ENCODE measurements at regions not wholly inside any gene's neighbourhood (a gene's known extent, or its start where the extent isn't known, plus 50 kb on each side); places are given as distances from the start of the nearest gene placed in this dataset.

DNA sequence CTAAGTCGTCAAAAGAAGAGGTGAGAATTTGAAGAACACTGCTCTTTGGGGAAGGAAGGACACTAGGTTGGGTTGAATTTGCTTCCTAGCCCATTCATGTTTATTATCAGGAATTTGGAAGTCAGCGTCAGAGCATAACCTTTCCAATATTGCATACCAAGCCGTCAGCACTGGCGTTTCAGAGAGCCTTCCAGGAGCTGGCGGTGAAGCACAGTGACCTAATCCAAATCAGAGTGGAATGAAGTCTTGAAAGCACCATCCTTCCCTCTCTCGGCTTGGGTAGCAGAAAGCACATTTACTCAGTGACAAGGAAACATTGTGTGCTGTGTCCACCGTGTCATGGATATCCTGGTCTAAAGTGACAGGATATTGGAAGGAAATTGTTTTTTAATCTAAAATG, 240.3 kb upstream of the PELI2 start:
- no peaks in the 10 kb centered on the region for H3K36me3 Mint-ChIP-seq (ENCODE audit: low read depth, unreplicated experiment)
- peaks cover 4% of the 10 kb centered on the region for H3K4me1 Mint-ChIP-seq (ENCODE audit: unreplicated experiment)
- TF ChIP-seq, protein P1, sequence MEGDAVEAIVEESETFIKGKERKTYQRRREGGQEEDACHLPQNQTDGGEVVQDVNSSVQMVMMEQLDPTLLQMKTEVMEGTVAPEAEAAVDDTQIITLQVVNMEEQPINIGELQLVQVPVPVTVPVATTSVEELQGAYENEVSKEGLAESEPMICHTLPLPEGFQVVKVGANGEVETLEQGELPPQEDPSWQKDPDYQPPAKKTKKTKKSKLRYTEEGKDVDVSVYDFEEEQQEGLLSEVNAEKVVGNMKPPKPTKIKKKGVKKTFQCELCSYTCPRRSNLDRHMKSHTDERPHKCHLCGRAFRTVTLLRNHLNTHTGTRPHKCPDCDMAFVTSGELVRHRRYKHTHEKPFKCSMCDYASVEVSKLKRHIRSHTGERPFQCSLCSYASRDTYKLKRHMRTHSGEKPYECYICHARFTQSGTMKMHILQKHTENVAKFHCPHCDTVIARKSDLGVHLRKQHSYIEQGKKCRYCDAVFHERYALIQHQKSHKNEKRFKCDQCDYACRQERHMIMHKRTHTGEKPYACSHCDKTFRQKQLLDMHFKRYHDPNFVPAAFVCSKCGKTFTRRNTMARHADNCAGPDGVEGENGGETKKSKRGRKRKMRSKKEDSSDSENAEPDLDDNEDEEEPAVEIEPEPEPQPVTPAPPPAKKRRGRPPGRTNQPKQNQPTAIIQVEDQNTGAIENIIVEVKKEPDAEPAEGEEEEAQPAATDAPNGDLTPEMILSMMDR (IDR thresholded peaks at IDR 0.05; ENCODE audit: unreplicated experiment), result no peak
- H3K9me3 Mint-ChIP-seq (ENCODE audit: unreplicated experiment), result no peaks in the 10 kb centered on the region
- no peak overlapping the region for H3K4me3 Mint-ChIP-seq (ENCODE audit: unreplicated experiment)
- H3K27ac Mint-ChIP-seq (ENCODE audit: unreplicated experiment), result no peak overlapping the region
- no peaks in the 10 kb centered on the region for H3K27me3 Mint-ChIP-seq (ENCODE audit: unreplicated experiment)
- DNase-seq (ENCODE audit: low spot score), result no peak

DNA sequence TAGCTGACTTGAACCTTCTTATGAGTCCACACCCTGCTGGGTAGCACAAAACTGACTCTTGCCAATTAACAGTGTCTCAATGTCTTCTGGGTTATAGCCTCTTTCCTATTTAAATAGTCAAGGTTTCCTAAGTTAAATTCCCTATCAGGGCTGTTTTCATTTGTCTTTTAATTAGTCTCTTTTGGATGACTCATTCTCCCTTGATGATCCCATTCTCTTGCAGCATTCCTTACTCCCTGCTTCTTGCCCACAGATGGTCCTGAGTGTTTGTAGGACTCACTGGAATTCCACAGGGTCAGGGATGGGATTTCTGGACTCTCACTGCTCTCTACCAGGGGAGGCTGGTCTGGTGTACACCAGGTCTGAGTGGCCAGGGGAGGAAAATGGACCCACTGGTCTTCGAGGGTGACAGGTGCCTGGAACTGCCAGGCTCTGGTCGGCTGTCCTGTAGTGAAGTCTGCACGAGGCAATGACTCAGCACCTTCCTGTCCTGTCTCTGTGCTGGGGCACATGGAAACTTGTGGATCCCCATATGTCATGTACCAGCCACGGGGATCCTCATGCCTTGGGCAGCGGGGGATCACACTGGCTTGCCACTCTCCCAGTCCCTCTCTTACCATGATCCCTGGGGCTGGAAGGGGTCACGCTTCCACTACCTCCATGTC, 236.5 kb upstream of the PELI2 start:
- H3K27ac Mint-ChIP-seq (ENCODE audit: unreplicated experiment), result no peak overlapping the region
- DNase-seq (ENCODE audit: low spot score), result no peak

DNA sequence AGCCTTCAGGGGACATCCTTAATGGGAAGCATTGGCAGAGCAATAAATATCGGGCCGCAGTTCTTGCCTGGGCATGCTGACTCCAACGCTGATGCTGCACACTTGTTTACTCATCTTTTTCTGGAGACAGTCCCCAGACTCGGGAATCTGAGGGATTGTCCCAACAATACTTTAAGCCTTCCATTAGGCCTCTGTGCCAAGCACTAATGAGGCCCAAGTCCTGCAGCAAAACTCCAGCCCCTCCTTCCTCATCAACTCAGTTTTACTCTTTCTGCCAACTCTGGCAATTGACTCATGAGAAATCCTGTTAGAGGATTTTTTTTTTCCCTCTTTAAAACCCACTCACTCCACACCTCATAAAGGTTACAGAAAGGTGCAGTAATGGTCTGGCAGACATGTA, 233.4 kb upstream of the PELI2 start:
- TF ChIP-seq, protein P1 (IDR thresholded peaks at IDR 0.05; ENCODE audit: unreplicated experiment), result no peak
- Mint-ChIP-seq H3K36me3 (ENCODE audit: low read depth, unreplicated experiment) (no peaks in the 10 kb centered on the region), H3K27ac (ENCODE audit: unreplicated experiment) (no peak overlapping the region), H3K9me3 (ENCODE audit: unreplicated experiment) (no peaks in the 10 kb centered on the region), H3K4me1 (ENCODE audit: unreplicated experiment) (no peaks in the 10 kb centered on the region), H3K27me3 (ENCODE audit: unreplicated experiment) (peaks cover 2% of the 10 kb centered on the region), H3K4me3 (ENCODE audit: unreplicated experiment) (no peak overlapping the region)
- DNase-seq (ENCODE audit: low spot score), result no peak

More for the DNA sequence above, 236.5 kb upstream of the PELI2 start:
- Mint-ChIP-seq H3K4me3 (ENCODE audit: unreplicated experiment) (no peak overlapping the region), H3K9me3 (ENCODE audit: unreplicated experiment) (no peaks in the 10 kb centered on the region), H3K27me3 (ENCODE audit: unreplicated experiment) (peaks cover 2% of the 10 kb centered on the region), H3K4me1 (ENCODE audit: unreplicated experiment) (peaks cover 4% of the 10 kb centered on the region), H3K36me3 (ENCODE audit: low read depth, unreplicated experiment) (no peaks in the 10 kb centered on the region)
- TF ChIP-seq, protein P1 (IDR thresholded peaks at IDR 0.05; ENCODE audit: unreplicated experiment), result no peak

DNA sequence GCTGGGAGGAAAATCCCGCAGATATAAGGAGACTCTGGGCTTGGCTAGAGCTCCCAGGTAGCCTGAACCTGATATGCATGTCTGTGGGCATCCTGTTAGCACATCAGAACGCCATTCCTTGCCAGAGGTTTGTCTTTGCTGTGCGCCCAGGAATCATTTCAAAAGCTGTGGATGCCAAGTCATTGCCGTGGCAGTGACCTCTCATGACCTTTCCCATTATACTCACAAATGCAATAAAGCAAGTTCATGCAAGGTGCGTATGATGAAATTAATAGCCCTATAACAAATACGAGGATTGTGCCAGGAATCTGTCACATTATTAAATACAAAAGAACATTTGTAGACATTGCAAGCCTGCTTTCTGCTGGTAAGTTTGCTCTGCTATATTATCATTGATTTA, 229.1 kb upstream of the PELI2 start:
- no peaks in the 10 kb centered on the region for H3K27me3 Mint-ChIP-seq (ENCODE audit: unreplicated experiment)
- H3K36me3 Mint-ChIP-seq (ENCODE audit: low read depth, unreplicated experiment), result no peaks in the 10 kb centered on the region
- TF ChIP-seq, protein P1 (IDR thresholded peaks at IDR 0.05; ENCODE audit: unreplicated experiment), result no peak
- no peak overlapping the region for H3K4me3 Mint-ChIP-seq (ENCODE audit: unreplicated experiment)
- DNase-seq (ENCODE audit: low spot score), result no peak
- no peaks in the 10 kb centered on the region for H3K4me1 Mint-ChIP-seq (ENCODE audit: unreplicated experiment)
- H3K9me3 Mint-ChIP-seq (ENCODE audit: unreplicated experiment), result no peaks in the 10 kb centered on the region
- no peak overlapping the region for H3K27ac Mint-ChIP-seq (ENCODE audit: unreplicated experiment)

DNA sequence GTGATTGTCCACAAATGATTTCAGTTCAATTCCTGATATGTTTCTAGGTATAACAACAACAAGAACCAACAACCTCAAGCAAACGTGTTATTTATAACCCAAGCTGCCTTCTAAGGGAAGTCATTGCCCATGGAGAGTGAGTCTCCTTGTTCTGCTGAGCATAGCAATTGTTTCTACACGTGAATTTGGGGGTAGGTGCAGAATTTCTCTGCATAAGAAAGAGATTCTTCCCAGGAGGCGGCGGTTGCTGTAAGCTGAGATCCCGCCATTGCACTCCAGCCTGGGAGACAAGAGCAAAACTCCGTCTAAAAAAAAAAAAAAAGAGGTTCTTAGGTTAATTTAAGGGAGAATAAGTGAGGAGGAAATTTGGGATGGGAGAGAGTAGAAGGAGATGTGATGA, 226.5 kb upstream of the PELI2 start:
- TF ChIP-seq, protein P1 (IDR thresholded peaks at IDR 0.05; ENCODE audit: unreplicated experiment), result no peak
- Mint-ChIP-seq H3K27ac (ENCODE audit: unreplicated experiment) (no peak overlapping the region), H3K4me3 (ENCODE audit: unreplicated experiment) (no peak overlapping the region), H3K36me3 (ENCODE audit: low read depth, unreplicated experiment) (no peaks in the 10 kb centered on the region), H3K9me3 (ENCODE audit: unreplicated experiment) (no peaks in the 10 kb centered on the region), H3K27me3 (ENCODE audit: unreplicated experiment) (no peaks in the 10 kb centered on the region), H3K4me1 (ENCODE audit: unreplicated experiment) (no peaks in the 10 kb centered on the region)
- DNase-seq (ENCODE audit: low spot score), result no peak
